Brain microvascular endothelial cell (primary cell): ENCODE measurements at regions not wholly inside any gene's neighbourhood (a gene's known extent, or its start where the extent isn't known, plus 50 kb on each side); places are given as distances from the start of the nearest gene placed in this dataset.

Experiments
- DNase-seq: peaks from one replicate; pipeline ENCODE4 v3.0.0-alpha.2; 2020
- H3K27ac ChIP-seq: fragments of 250-450 bp; sonication (Bioruptor Pico); 2 replicates; pipeline ENCODE4 v1.5.1; 2020; ENCODE audit warnings: mild to moderate bottlenecking, moderate library complexity
- H3K27me3 ChIP-seq: fragments of 250-450 bp; sonication (Bioruptor Pico); replicated peaks from 2 replicates; pipeline ENCODE4 v1.5.1; 2020; ENCODE audit warnings: mild to moderate bottlenecking
- H3K36me3 ChIP-seq: fragments of 250-450 bp; sonication (Bioruptor Pico); replicated peaks from 2 replicates; pipeline ENCODE4 v1.5.1; 2020; ENCODE audit warnings: mild to moderate bottlenecking
- H3K4me3 ChIP-seq: 2 replicates; pipeline ENCODE4 v1.5.1; 2011; ENCODE audit warnings: low read depth, mild to moderate bottlenecking, control low read depth, low read length, moderate library complexity
- CTCF ChIP-seq: IDR thresholded peaks from 2 replicates; pipeline ENCODE4 v1.5.1; 2011; ENCODE audit warnings: low read depth, mild to moderate bottlenecking, moderate library complexity, low read length, control low read depth, inconsistent platforms; ENCODE audit errors: missing control alignments
- in situ Hi-C: cut with HindIII; loops from 2 replicates; pipeline ENCODE4 v1.10.0; 2017; ENCODE audit warnings: low sequenced_read_pairs, low pct_ligation_motif_present

DNA sequence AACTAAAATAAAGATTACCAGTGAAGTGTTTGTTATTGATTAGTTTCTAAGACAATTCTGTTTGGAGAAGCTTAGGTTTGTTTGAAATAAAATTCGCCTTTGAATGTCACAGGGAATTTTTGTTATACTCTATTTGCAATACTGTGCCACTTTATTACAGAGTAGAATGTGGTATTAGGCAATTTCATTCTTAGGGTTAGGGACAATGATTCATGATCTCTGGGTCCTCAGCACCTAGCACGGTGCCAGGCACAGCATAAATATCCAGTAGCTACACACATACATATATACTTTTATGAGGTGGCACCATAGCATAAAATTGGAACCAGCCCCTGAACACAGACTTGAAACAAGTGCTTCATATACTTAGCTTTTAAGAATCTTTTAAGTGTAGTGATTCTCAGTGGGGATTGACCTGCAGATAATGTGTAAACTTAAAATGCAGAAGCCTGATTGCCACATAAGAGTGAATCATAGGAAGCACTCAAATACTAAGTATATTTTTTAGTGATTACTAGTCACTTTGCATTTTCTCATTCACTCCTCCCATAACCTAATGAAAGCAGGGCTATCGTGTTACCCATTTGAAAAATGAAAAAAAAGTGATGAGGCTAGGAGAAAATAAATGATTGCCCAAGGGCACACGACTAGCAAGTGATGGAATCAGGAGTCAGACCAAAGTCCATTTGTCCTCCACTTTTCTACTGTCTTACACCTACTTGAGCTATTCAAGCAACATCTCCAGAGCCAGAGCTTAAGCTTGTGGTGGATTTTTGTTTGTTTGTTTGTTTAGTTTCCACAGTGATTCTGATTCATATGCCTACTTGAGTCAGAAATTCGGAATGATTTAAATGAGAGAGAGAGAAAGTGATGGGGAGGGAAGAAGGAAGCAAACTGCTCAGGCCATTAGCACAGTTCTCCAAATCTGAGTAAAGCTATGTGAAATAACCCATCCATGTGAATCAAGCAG is 366.0 kb upstream of the FGF13 start:
- no peaks in the 10 kb centered on the region for H3K36me3 ChIP-seq
- no peak for TF ChIP-seq CTCF
- H3K4me3 ChIP-seq, result no peak overlapping the region
- no peak for DNase-seq
- no peak overlapping the region for H3K27ac ChIP-seq
- no peaks in the 10 kb centered on the region for H3K27me3 ChIP-seq
- in situ Hi-C loops, result no loop called here

- in situ Hi-C loops, result no loop called here
- no peak for TF ChIP-seq CTCF
- Histone ChIP-seq H3K4me3 (no peak overlapping the region), H3K27ac (no peak overlapping the region), H3K36me3 (no peaks in the 10 kb centered on the region), H3K27me3 (no peaks in the 10 kb centered on the region)
- no peak for DNase-seq
Observed at GRCh38 chrX:139063364-139063763, 351.8 kb upstream of the FGF13 start.

DNA sequence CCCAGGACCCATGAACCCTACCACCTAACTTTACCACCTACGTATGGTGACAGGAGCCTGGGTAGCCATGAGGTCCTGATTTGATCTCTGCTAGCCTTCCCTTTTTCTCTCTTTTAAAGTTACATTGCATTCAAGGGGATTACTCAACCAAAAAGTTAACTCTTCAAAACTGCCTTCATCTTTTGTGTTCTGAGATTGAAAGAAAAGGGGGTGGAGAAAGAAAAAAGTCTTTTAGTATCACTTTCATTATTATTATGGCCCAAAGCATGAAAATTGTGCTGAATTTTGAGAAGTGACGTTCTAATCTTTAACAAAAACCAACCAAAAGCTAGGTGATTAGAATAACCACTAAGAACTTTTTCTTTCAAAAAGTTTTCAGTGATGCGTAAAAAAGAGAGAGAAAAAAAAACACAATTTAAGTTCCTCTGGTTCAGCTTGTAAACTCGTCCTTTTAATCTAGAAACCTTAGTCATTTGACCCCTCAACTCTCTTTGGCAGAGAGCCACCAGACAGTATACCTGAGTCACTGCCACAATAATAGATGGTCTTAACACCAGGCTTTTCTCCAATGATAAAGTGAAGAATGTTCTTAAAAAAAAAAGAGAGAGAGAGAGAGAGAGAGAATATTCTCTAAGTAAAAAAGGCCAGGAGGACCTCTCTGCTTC is 347.4 kb upstream of the FGF13 start:
- no peak overlapping the region for H3K27ac ChIP-seq
- in situ Hi-C loops, result no loop called here
- no peak overlapping the region for H3K4me3 ChIP-seq
- no peak for TF ChIP-seq CTCF
- no peaks in the 10 kb centered on the region for H3K36me3 ChIP-seq
- no peaks in the 10 kb centered on the region for H3K27me3 ChIP-seq
- no peak for DNase-seq

GRCh38 chrX:139052461-139052860 is 340.9 kb upstream of the FGF13 start:
- in situ Hi-C loops, result no loop called here
- no peaks in the 10 kb centered on the region for H3K36me3 ChIP-seq
- no peaks in the 10 kb centered on the region for H3K27me3 ChIP-seq
- H3K4me3 ChIP-seq, result no peak overlapping the region
- DNase-seq, result no peak
- no peak for TF ChIP-seq CTCF
- no peak overlapping the region for H3K27ac ChIP-seq

- Histone ChIP-seq H3K27me3 (no peaks in the 10 kb centered on the region), H3K4me3 (no peak overlapping the region), H3K27ac (no peak overlapping the region), H3K36me3 (no peaks in the 10 kb centered on the region)
- DNase-seq, result no peak
- no peak for TF ChIP-seq CTCF
- in situ Hi-C loops, result no loop called here
Observed at GRCh38 chrX:139049465-139049864, 337.9 kb upstream of the FGF13 start.
